ENCODE measurements at regions not wholly inside any gene's neighbourhood (a gene's known extent, or its start where the extent isn't known, plus 50 kb on each side); places are given as distances from the start of the nearest gene placed in this dataset.

GRCh38 chr3:94299716-94300115 is 236.9 kb downstream of the NSUN3 start:
- H3K14ac ChIP-seq (ENCODE audit: insufficient read length) = no peak overlapping the region
- no peak for FAIRE-seq
- no peak overlapping the region for H3K18ac ChIP-seq (ENCODE audit: extremely low read depth, low read length)
- H4K91ac ChIP-seq (replicated peaks; ENCODE audit: insufficient read length, low read length) = no peak overlapping the region
- no peak overlapping the region for H2BK5ac ChIP-seq (ENCODE audit: low read depth, low read length)
- ChIA-PET POLR2A (ENCODE audit: partially characterized antibody) (interaction anchor here (0.9 kb wide), 1 partner anchor 78 kb away, joined by 3 read pairs; no protein-coding TSS in a partner anchor), CTCF (ENCODE audit: partially characterized antibody) (interaction anchor here (1.5 to 1.8 kb wide), 2 partner anchors 50 to 66 kb away, joined by 3 to 5 read pairs; no protein-coding TSS in a partner anchor)
- H2BK15ac ChIP-seq (ENCODE audit: low read length) = no peak overlapping the region
- DNase-seq (ENCODE audit: low read depth in 1 of 2, low spot score in 2 of 2) = no peak
- H2BK12ac ChIP-seq (ENCODE audit: low read depth, low read length) = no peak overlapping the region
- H3K4me2 ChIP-seq (ENCODE audit: insufficient read depth in 1 of 2, low read depth in 2 of 2, low read length in 2 of 2) = no peak overlapping the region
- H4K20me1 ChIP-seq (replicated peaks in 1 of 2; ENCODE audit: control insufficient read depth in 1 of 2, insufficient read depth in 2 of 2, low read length in 2 of 2) = no peaks in the 10 kb centered on the region
- no peak overlapping the region for H2BK120ac ChIP-seq (replicated peaks; ENCODE audit: low read depth, low read length)
- no peaks in the 10 kb centered on the region for H3K79me1 ChIP-seq (ENCODE audit: low read depth, low read length)
- H3K27ac ChIP-seq (ENCODE audit: low read depth, low read length) = no peak overlapping the region
- H2BK20ac ChIP-seq (ENCODE audit: low read length) = no peak overlapping the region
- H4K5ac ChIP-seq (ENCODE audit: insufficient read length, low read depth, low read length) = no peak overlapping the region
- H3K36me3 ChIP-seq (ENCODE audit: control insufficient read depth in 2 of 4, insufficient read depth in 4 of 4, low read length in 3 of 4) = no peaks in the 10 kb centered on the region
- TF ChIP-seq SP2 (IDR thresholded peaks at IDR 0.05; ENCODE audit: low read length) = no peak
- TF ChIP-seq TAF7 (optimal IDR thresholded peaks at IDR 0.05; ENCODE audit: borderline replicate concordance, low read depth, low read length) = no peak
- TF ChIP-seq JUND (IDR thresholded peaks at IDR 0.05; ENCODE audit: low read length) = no peak
- no peak for TF ChIP-seq CEBPB (IDR thresholded peaks at IDR 0.05; ENCODE audit: low read depth, low read length)
- no peak for TF ChIP-seq ASH2L (IDR thresholded peaks at IDR 0.05; ENCODE audit: low read length)
- TF ChIP-seq PHF8 (conservative IDR thresholded peaks at IDR 0.05; ENCODE audit: low read depth, low read length) = no peak
- no peak for TF ChIP-seq NANOG (IDR thresholded peaks at IDR 0.05; ENCODE audit: insufficient read depth, low read depth, low read length, poor library complexity, severe bottlenecking)
- TF ChIP-seq EZH2 (IDR thresholded peaks at IDR 0.05; ENCODE audit: low read depth, low read length, severe bottlenecking) = no peak
- no peak for TF ChIP-seq CBX5 (IDR thresholded peaks at IDR 0.05; ENCODE audit: low read depth, low read length)
- TF ChIP-seq HDAC2 (IDR thresholded peaks at IDR 0.05; ENCODE audit: borderline replicate concordance in 1 of 2, low read depth in 2 of 2, low read length in 2 of 2) = no peak
- no peak for TF ChIP-seq CTBP2 (IDR thresholded peaks at IDR 0.05; ENCODE audit: borderline replicate concordance, insufficient read depth, insufficient read length, low read length)
- TF ChIP-seq KDM1A (IDR thresholded peaks at IDR 0.05; ENCODE audit: borderline replicate concordance, low read length) = no peak
- no peak overlapping the region for H4K8ac ChIP-seq (ENCODE audit: extremely low read depth, insufficient read depth, low read length)
- no peaks in the 10 kb centered on the region for H3K79me2 ChIP-seq (ENCODE audit: control insufficient read depth in 1 of 2, insufficient read depth in 2 of 2, low read length in 2 of 2)
- H2AK5ac ChIP-seq (ENCODE audit: low read depth, low read length) = no peak overlapping the region
- H3K27me3 ChIP-seq (replicated peaks in 1 of 4; ENCODE audit: control insufficient read depth in 3 of 4, extremely low read depth in 1 of 4, insufficient read depth in 3 of 4, low read length in 3 of 4) = no peaks in the 10 kb centered on the region; a peak in 2 of 7 replicates
- no peak overlapping the region for H3K23ac ChIP-seq (ENCODE audit: insufficient read length)
- no peak overlapping the region for H3K4ac ChIP-seq (replicated peaks; ENCODE audit: insufficient read length, low read depth, low read length)
- H2AFZ ChIP-seq (ENCODE audit: low read length) = no peak overlapping the region
- H3K9ac ChIP-seq (replicated peaks in 1 of 4; ENCODE audit: extremely low read depth in 1 of 4, low read depth in 3 of 4, low read length in 3 of 4) = no peak overlapping the region
- no peak overlapping the region for H3K56ac ChIP-seq (replicated peaks; ENCODE audit: insufficient read length, low read depth, low read length)
- no peaks in the 10 kb centered on the region for H3K9me3 ChIP-seq (ENCODE audit: insufficient read depth in 2 of 2, low read depth in 1 of 2, low read length in 1 of 2)
- H3K4me3 ChIP-seq (ENCODE audit: extremely low read depth in 1 of 4, insufficient read depth in 2 of 4, low read depth in 3 of 4, low read length in 4 of 4) = no peak overlapping the region
- H3K4me1 ChIP-seq (replicated peaks in 1 of 4; ENCODE audit: control insufficient read depth in 3 of 4, insufficient read depth in 4 of 4, low read length in 3 of 4) = 0 out of 7 replicates have a peak, but pooled peaks cover 0 to 6% (median 0%) of the 10 kb centered on the region in 4 experiments
- H3K23me2 ChIP-seq (ENCODE audit: low read depth, low read length) = no peaks in the 10 kb centered on the region

Data from H1 (cell line).